ENCODE measurements at regions not wholly inside any gene's neighbourhood (a gene's known extent, or its start where the extent isn't known, plus 50 kb on each side); places are given as distances from the start of the nearest gene placed in this dataset.

GRCh38 chr10:6964543-6964942, 384.5 kb upstream of the PRKCQ start:
- TF ChIP-seq POLR2AphosphoS5 (IDR thresholded peaks at IDR 0.05; ENCODE audit: insufficient read depth, low read depth, low read length) (no peak), EZH2 (IDR thresholded peaks at IDR 0.05; ENCODE audit: borderline replicate concordance, low read depth, low read length, severe bottlenecking) (no peak)
